Stimulated activated CD4-positive, alpha-beta T cell treated with anti-CD3 and anti-CD28 coated beads, Interleukin-1b, Interleukin-23, amount 100 ng/mL, for 48 hours (primary cell): ENCODE measurements at regions not wholly inside any gene's neighbourhood (a gene's known extent, or its start where the extent isn't known, plus 50 kb on each side); places are given as distances from the start of the nearest gene placed in this dataset.

Experiments used
- DNase-seq: peaks from one replicate; pipeline ENCODE4 v3.0.0-alpha.2; 2020

DNA sequence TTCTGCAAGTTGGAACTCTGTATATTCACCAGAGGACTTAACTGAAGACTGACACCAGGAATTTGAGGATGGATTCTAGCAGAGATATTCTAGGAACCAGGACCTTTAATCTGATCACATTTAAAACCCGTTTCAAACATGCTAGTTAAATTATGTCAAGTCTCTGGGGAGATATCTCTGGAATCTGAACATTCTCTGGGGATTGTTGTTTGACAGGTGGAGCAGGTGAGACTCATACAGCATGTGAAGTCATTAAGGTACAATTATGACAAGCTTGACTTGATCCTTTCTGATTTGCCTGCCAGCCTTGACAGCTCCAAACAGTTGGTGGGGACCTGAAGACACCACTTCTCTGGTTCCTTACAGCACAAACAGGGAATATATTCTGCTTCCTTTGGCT is 100.3 kb downstream of the FAT3 start:
- no peak for DNase-seq

DNA sequence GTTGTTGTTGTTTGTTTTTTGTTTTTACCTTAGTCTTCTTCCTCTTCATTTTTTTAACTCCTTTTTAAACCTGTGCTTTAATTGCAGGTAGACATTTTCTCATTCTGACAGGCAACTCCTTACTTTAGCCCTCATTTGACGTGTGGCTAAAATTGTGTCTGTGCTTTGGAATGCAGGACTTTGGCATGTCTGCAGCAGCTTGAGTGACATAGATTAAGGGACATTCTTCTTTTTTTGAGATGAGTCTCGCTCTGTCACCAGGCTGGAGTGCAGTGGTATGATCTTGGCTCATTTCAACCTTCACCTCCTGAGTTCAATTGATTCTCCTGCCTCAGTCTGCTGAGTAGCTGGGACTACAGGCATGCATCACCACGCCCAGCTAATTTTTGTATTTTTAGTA is 100.8 kb downstream of the FAT3 start:
- no peak for DNase-seq

DNA sequence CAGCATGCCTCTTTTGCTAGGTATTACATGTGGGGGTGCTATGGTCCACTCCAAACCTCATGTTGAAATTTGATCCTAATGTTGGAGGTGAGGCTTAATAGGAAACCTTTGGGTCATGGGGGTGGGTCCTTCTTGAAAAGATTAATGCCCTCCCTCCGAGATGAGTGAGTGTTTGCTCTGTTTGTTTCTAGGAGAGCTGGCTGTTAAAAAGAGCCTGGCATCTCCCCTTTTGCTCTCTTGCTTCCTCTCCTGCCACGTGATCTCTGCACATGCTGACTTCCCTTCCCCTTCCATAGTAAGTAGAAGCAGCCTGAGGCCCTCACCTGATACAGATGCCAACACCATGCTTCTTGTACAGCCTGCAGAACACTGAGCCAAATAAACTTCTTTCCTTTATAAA is 104.5 kb downstream of the FAT3 start:
- no peak for DNase-seq

- DNase-seq = no peak
Observed at GRCh38 chr11:92329646-92330045, 105.0 kb downstream of the FAT3 start.

DNA sequence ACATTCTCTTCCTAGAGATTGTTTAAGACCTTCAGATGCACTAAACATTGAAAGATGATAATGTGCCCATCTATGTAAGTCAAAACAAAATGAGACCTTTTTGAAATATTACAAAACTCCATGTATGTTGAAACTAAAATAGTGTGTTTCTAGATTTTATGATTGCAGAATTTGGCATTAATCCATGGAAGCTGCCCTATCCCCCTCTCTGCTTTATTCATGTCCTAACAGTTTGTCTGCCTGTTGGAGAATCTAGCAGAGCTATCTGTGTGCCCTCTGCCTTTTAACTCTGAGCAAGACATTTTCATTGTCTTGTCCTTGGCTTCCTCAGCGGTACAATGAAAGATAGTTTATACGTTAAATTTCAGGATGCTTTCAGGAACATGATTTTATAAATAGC is 105.5 kb downstream of the FAT3 start:
- DNase-seq = no peak

DNA sequence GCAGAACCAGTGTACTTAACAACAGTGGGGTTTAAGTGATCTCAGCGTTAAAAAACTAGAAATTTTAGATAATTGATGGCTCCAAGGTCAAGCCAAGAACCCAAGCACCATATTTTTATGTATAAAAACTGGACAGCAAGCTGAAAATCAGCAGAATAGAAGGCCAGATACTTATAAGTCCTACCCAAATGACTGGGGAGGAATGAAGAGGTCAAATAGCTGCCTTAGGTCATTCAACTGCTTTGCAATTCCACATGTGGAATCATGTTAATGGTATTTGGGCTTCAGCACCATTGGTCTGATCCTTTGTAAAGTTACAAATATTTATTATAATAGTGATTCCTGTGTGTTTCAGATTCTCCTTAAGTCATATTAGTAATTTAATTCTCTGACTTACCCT is 108.4 kb downstream of the FAT3 start:
- DNase-seq = no peak

GRCh38 chr11:92340839-92341238 is 116.2 kb downstream of the FAT3 start:
- DNase-seq = no peak

- DNase-seq = no peak
Observed at GRCh38 chr11:92342034-92342720, 117.6 kb downstream of the FAT3 start.

DNA sequence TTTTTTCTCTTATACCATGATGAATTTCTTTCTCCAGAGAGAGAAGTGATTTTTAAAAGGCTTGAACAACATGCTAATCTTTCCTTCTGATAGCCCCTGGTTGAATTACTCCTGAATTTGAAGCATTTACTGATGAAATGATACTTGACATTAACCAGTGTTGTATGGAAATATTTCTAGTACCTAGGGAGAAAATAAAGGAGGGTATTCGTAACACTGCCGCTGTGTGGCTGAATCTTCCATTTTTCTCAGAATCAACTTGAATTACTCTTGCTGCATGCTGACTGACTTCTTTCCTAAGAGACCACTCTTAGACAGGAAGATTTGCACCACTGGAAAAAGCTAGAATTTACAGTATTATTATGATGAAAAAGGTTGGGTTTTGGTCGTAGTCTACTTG is 118.3 kb downstream of the FAT3 start:
- no peak for DNase-seq

DNA sequence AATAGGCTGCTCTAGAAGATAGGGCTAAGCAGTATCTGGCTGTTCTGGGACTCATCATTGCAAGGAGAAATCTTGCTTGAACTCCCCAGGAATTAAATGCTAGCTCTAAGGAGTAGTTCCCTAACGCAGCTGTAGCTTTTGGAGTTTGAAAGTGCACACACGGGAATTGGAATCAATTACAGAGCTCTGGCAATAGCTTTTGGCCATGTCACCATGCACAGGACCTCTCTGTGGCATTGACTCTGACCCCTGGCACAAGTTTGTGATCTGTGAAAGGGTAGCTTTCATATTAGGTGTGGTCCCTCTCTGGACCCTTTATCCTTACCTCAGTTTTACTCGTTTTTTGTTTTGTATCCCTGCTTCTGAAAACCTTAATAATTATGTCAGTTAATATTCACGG is 121.6 kb downstream of the FAT3 start:
- no peak for DNase-seq

- DNase-seq = no peak
Observed at GRCh38 chr11:92347454-92347853, 122.8 kb downstream of the FAT3 start.

GRCh38 chr11:92349486-92350156 is 125.0 kb downstream of the FAT3 start:
- no peak for DNase-seq

GRCh38 chr11:92357344-92357743 is 132.7 kb downstream of the FAT3 start:
- no peak for DNase-seq

GRCh38 chr11:92357841-92358240 is 133.2 kb downstream of the FAT3 start:
- DNase-seq = no peak

DNA sequence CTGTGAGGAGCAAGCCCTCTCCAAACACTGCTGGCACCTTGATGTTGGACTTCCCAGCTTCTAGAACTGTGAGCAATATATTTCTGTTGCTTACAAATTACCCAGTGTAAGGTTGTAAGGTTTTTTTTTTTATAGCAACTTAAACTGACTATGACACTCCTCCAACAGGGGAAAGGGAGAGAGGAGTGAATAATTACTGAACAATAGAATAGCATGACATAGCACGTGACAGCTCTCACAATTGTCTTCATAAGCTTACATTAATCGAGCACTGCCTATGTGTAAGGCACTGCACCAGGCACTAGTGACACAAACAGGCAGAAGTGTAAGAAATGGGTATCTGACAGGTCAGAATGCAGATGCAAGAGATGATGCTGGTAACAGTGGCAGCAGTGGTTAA is 136.9 kb downstream of the FAT3 start:
- DNase-seq = no peak

GRCh38 chr11:92362989-92363388 is 138.4 kb downstream of the FAT3 start:
- DNase-seq = no peak

GRCh38 chr11:92364177-92364576 is 139.6 kb downstream of the FAT3 start:
- no peak for DNase-seq

GRCh38 chr11:92376146-92376599 is 151.6 kb downstream of the FAT3 start:
- no peak for DNase-seq

DNA sequence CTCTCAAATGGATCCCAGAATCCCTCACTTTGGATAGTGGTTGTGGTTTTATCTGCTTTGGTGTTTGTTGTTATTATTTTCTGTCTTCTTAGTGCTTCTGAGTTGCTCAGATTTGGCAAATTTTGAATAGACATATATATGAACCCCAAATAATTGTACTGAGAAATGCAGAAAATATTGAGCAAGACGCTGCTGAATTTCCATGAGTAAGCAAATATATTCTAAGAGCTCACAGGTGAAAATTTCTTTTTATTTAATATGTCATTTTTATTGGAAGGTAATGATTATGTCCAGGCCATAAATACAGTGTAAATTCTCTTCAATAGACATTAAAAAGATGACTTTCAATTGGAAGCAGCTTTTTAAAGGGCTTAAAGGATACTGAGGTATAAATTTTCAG is 152.1 kb downstream of the FAT3 start:
- DNase-seq = no peak

- DNase-seq = no peak
Observed at GRCh38 chr11:92380882-92381281, 156.3 kb downstream of the FAT3 start.

GRCh38 chr11:92382311-92382710 is 157.7 kb downstream of the FAT3 start:
- DNase-seq = no peak

DNA sequence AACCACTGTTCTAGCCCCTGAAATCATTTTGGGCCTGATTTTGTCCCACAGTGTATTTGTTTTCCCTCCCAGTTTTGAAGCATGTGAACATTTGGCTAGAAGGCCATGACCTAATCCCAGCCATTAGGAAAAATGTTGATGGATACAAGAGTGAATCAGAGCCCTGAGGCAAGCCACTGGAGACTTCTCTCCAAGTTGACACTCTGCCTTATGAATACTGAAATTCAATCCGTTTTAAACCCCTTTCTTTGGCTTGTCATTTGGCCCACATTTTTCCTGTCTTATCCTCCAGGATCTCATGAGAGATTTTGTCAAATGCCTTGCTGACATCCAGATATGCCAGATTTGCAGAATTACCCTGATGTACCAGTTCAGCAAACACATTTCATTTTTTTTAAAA is 158.8 kb downstream of the FAT3 start:
- DNase-seq = no peak

DNA sequence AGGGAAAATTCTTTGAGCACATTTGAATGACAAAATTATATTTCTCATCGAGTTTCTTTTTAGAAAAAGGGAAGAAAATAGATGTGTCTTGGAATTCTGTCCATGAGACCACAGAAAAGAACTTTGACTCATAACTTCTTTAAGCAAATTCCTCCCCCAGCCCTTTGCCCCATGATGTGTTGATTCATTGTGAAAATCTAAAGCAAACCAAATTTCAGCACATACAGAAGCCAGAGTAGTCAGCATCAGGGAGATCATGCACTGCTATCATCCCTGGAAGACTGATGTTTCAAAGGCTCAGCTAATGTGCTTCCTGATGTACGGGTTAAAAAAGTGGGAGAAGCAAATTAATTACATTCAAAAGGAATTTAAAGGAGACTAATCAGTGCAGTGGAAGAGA is 159.7 kb downstream of the FAT3 start:
- no peak for DNase-seq

GRCh38 chr11:92384802-92385201 is 160.2 kb downstream of the FAT3 start:
- DNase-seq = no peak

DNA sequence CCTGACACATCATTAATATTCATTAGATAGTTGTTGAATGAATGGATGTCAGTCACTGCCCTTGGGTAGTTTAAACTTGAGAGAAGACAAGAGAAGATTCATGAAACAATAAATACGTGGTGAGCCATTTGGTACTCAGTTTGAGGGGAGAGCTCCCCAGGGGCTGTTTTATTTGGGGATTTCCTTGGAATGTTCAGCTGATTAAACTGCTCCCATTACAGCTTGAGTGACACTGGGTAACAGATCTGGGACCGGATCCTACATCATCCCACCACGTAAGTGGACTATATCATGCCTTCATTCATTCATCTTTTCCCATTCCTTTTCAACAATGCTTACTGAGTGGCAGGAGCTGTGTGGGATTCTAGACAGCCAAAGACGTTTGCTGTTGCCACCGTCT is 162.0 kb downstream of the FAT3 start:
- DNase-seq = no peak
